IPS DF 19.7 (cell line): ENCODE measurements at regions not wholly inside any gene's neighbourhood (a gene's known extent, or its start where the extent isn't known, plus 50 kb on each side); places are given as distances from the start of the nearest gene placed in this dataset.

Experiments
- DNase-seq: peaks from one replicate; pipeline ENCODE4 v3.0.0-alpha.2; 2013; ENCODE audit warnings: low read depth, low spot score

GRCh38 chr16:52650789-52651188 lies 103.8 kb upstream of the TOX3 start:
- no peak for DNase-seq

- DNase-seq = no peak
These were observed 103.4 kb upstream of the TOX3 start for GRCh38 chr16:52650318-52650717.

- no peak for DNase-seq
These were observed 102.9 kb upstream of the TOX3 start for GRCh38 chr16:52649870-52650269.

- DNase-seq = no peak
These were observed 100.6 kb upstream of the TOX3 start for GRCh38 chr16:52647588-52647987.

GRCh38 chr16:52643006-52643405 lies 96.1 kb upstream of the TOX3 start:
- no peak for DNase-seq

- no peak for DNase-seq
These were observed 87.6 kb upstream of the TOX3 start for GRCh38 chr16:52634528-52634927.

GRCh38 chr16:52634104-52634503 lies 87.2 kb upstream of the TOX3 start:
- no peak for DNase-seq

- no peak for DNase-seq
These were observed 86.3 kb upstream of the TOX3 start for GRCh38 chr16:52633230-52633629.

GRCh38 chr16:52631711-52632110 lies 84.8 kb upstream of the TOX3 start:
- DNase-seq = no peak

- DNase-seq = no peak
These were observed 83.8 kb upstream of the TOX3 start for GRCh38 chr16:52630711-52631110.

GRCh38 chr16:52629296-52629695 lies 82.4 kb upstream of the TOX3 start:
- no peak for DNase-seq

GRCh38 chr16:52624891-52625290 lies 77.9 kb upstream of the TOX3 start:
- no peak for DNase-seq

- no peak for DNase-seq
These were observed 74.7 kb upstream of the TOX3 start for GRCh38 chr16:52621651-52622050.

- no peak for DNase-seq
These were observed 72.0 kb upstream of the TOX3 start for GRCh38 chr16:52618753-52619497.

GRCh38 chr16:52617591-52617990 lies 70.6 kb upstream of the TOX3 start:
- no peak for DNase-seq

GRCh38 chr16:52613508-52613907 lies 66.6 kb upstream of the TOX3 start:
- DNase-seq = no peak

- no peak for DNase-seq
These were observed 65.1 kb upstream of the TOX3 start for GRCh38 chr16:52611817-52612673.

GRCh38 chr16:52603015-52603414 lies 56.1 kb upstream of the TOX3 start:
- DNase-seq = no peak

- peak; percentile 52 for DNase-seq
These were observed 51.0 kb upstream of the TOX3 start for GRCh38 chr16:52597772-52598483.

GRCh38 chr16:52597073-52597771 lies 50.3 kb upstream of the TOX3 start:
- DNase-seq = no peak
